ENCODE measurements at regions not wholly inside any gene's neighbourhood (a gene's known extent, or its start where the extent isn't known, plus 50 kb on each side); places are given as distances from the start of the nearest gene placed in this dataset.

DNA sequence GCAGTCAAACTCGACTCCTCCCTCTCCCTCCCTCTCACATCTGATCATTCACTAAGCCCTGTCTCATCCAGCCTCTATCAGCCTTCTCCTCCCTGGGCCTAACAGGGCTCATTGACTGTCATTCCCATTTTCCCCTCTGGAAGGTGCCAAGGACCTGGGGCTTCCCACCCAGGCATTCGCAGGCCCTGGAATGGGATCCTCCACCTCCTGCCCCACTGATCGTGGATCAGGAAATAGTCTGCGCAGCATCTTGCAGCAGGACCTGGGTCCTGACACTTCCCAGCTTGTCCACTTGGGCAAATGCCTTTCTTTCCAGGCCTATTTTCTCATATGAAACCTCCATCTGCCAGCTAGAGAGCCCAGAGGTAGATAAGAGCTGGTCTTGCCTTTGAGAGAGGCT lies 71.2 kb upstream of the ZC3H12A start:
- DNase-seq: no peak
- no peak for TF ChIP-seq POLR2A (IDR thresholded peaks at IDR 0.05; ENCODE audit: low read length)
- no peak for TF ChIP-seq GATA1 (IDR thresholded peaks at IDR 0.05; ENCODE audit: low read depth, low read length)

DNA sequence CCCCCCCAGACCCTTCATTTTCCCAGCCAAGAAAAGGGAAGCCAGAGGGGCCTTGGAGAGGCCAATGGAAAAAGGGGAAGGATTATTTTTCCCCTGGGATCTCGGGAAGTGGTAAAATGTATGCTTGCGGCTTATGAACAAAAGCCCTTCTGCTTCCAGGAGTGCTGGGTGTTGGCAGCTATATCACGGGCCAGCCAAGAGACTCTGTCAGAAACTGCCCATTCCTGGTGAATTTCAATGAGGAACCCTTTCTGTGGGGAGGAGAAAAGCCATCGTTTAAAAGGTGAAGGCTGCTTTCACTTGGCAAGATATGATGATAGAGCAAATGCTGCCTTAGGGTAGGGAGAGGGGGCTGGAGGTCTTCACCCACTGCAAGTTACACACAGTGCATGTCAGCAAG lies 69.7 kb upstream of the ZC3H12A start:
- TF ChIP-seq POLR2A (IDR thresholded peaks at IDR 0.05; ENCODE audit: low read length) (no peak), GATA1 (IDR thresholded peaks at IDR 0.05; ENCODE audit: low read depth, low read length) (no peak)
- no peak for DNase-seq

DNA sequence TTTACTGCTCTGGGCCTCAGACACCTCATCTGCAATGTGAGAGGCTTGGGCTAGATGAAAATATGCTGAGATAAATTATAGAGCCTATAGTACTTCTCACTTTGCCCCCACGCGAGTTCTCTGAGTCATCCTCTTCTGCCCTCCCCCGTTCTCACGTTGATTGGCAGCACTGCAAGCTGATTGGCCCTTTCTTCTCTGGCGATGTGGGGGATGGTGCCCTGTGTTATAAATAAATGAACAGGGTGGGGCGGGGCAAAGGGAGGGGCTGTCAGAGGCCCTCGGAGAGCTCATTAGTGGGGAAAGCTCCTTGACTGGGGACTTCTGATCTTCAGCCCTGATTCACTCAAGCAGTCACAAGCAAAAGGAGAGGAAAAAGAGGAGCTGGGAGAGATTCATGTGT lies 64.3 kb upstream of the ZC3H12A start:
- no peak for DNase-seq
- TF ChIP-seq POLR2A (IDR thresholded peaks at IDR 0.05; ENCODE audit: low read length) (no peak), GATA1 (IDR thresholded peaks at IDR 0.05; ENCODE audit: low read depth, low read length) (no peak)

DNA sequence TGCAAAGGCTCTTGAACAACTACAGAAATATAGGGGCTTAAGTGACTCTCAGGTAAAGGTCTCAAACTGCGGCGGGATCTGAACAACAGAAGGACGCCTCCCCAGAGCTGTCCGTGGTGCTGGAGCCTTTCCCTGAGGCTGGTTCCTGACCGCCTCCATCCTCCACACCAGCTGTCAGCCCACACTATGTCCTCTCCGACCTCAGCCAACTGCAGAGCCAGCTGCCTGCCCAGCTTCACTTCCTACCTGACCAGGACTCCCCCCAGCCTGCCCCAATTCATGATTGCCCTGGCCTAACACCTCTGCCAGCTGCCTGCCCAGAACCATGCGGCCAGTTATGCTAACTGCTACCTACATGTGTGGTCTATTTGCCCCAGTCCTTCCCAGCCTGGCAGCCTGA lies 63.6 kb upstream of the ZC3H12A start:
- DNase-seq: peak in 1 of 2 experiments; percentile 20
- TF ChIP-seq GATA1 (IDR thresholded peaks at IDR 0.05; ENCODE audit: low read depth, low read length) (no peak), POLR2A (IDR thresholded peaks at IDR 0.05; ENCODE audit: low read length) (no peak)

DNA sequence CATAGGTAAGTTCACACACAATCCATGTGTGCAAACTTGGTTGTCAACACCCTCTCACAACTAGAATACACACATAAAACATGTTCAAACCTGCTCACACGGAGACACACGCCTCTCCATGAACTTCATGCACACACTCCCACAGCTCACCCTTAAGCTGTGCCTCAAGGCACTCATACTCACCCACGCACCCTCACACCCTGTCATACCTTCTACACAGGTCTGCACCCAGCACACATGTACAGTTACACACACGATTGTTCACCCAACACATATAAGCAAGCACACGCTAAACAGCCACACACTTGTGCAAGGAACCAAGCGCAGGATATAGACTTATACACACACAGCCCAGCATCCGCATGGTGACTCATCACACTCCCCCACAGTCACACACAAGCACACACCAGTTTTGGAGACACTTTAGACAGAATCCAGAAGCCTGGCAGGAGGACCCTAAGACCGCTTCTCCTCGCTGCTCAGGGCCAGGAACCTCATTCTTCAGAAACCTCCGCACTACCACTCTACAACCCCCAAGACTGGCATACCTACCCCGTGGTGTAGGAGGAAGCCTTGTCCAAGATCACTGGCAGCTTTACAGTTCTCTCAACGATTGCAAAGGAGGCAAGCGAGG lies 58.7 kb upstream of the ZC3H12A start:
- DNase-seq: no peak
- TF ChIP-seq GATA1 (IDR thresholded peaks at IDR 0.05; ENCODE audit: low read depth, low read length) (no peak), POLR2A (IDR thresholded peaks at IDR 0.05; ENCODE audit: low read length) (no peak)

DNA sequence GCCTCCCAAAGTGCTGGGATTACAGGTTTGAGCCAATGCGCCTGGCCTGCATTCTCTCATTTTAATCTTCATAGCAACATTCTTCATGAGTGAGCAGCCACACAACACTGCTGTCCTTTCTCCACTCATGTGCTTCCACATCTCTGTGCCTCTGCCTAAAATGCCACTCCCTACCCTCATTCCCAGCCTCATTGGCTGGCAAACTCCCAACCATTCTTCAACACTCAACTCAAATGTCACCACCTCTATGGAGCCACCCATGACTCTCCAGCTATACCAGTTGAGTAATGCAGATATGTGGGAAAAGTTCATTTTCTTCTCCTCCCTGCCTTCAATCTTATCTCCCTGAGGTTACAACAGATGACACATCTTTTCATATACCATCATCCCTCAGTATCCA lies 53.9 kb upstream of the ZC3H12A start:
- no peak for TF ChIP-seq GATA1 (IDR thresholded peaks at IDR 0.05; ENCODE audit: low read depth, low read length)

DNA sequence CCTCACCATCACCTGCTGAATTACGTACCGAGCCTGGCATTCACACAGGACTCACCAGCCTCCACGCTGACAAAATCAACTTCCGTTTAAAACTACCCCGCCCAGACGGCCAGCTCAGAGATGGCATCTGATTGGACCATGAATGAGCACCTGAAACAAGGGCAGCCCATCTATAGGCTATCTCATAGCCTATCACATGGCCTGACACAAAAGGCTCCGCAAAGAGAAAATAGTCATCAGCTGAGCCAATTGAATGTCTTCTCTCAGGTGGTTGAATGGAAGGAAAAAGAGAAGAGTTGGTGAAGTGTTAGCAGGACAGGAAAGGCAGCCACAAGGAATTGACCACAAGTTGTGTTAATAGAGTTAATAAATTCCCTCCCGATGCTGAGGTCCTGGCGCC lies 50.6 kb upstream of the ZC3H12A start:
- DNase-seq: no peak
- TF ChIP-seq POLR2A (IDR thresholded peaks at IDR 0.05; ENCODE audit: low read length): no peak
- TF ChIP-seq GATA1 (IDR thresholded peaks at IDR 0.05; ENCODE audit: low read depth, low read length): no peak

More for the DNA sequence above, 53.9 kb upstream of the ZC3H12A start:
- DNase-seq: no peak

DNA sequence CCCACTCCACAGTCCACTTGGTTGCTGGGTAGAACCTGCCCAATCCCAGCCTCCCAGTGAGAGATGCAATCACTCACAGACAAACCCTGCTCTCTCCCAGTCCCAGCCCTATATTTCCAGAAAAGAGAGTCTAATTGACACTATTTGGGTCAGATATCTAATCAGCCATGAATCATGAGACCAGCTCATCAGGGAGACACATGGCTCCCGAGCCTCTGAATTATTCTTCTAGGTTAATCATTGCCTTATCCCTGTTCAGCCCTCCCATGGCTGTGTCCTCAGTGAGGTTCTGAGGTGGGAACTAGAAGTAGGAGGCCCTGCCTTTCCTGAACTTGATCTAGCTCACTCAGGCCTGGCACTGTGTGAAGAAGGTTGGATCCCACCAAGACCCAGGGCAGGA lies 49.9 kb upstream of the ZC3H12A start:
- no peak for DNase-seq
- TF ChIP-seq POLR2A (IDR thresholded peaks at IDR 0.05; ENCODE audit: low read length) (no peak), GATA1 (IDR thresholded peaks at IDR 0.05; ENCODE audit: low read depth, low read length) (no peak)

Data from erythroblast (primary cell).